Endothelial cell of umbilical vein (primary cell): ENCODE measurements at regions not wholly inside any gene's neighbourhood (a gene's known extent, or its start where the extent isn't known, plus 50 kb on each side); places are given as distances from the start of the nearest gene placed in this dataset.

Experiments
- BruUV-seq: library from RNA; stranded (reverse); fragments of 400-500 nt; replicated peaks from 2 replicates; lab custom pipeline; 2021; lab: Mats Ljungman, UMichigan
- CTCF ChIA-PET: fragments of 300-600, 350-600 bp; sonication (Branson Sonifier 250); formaldehyde crosslinking; loops from one replicate; lab custom pipeline; 2021; ENCODE audit warnings: antibody characterized with exemption, inconsistent platforms; lab: Charles Lee
- POLR2A ChIA-PET: fragments of 300-600, 350-600 bp; sonication (Branson Sonifier 250); formaldehyde crosslinking; loops from one replicate; lab custom pipeline; 2021; ENCODE audit warnings: antibody characterized with exemption, inconsistent platforms; lab: Charles Lee
- DNase-seq: peaks from one replicate; pipeline ENCODE4 v3.0.0-alpha.2; 2011; ENCODE audit warnings: low read depth, low spot score
- FAIRE-seq: peaks from 2 replicates; lab custom pipeline; 2011; peaks lifted over from hg19 to GRCh38; lab: Jason Lieb, UNC
- H2AFZ ChIP-seq: 2 replicates; pipeline ENCODE4 v1.6.0; 2012; ENCODE audit warnings: low read depth, low read length, control low read depth, inconsistent platforms
- H3K27ac ChIP-seq: 2 replicates; pipeline ENCODE4 v1.5.1; 2011; ENCODE audit warnings: low read depth, mild to moderate bottlenecking, control low read depth, low read length, moderate library complexity; ENCODE audit not compliant: insufficient read depth
- H3K27me3 ChIP-seq, 2 experiments: 2 replicates each; pipeline versions ENCODE4 v1.6.0 to v1.6.1; 2011; ENCODE audit warnings: low read length in 2 of 2, mixed read lengths in 1 of 2; ENCODE audit not compliant: control insufficient read depth in 2 of 2, insufficient read depth in 2 of 2
- H3K36me3 ChIP-seq, 2 experiments: 2 replicates in 1 of 2; 3 replicates in 1 of 2; pipeline ENCODE4 v1.5.1; 2011; ENCODE audit warnings: low read length in 2 of 2, mild to moderate bottlenecking in 1 of 2, moderate library complexity in 1 of 2; ENCODE audit not compliant: control insufficient read depth in 2 of 2, insufficient read depth in 2 of 2; ENCODE audit errors: extremely low read depth in 1 of 2
- H3K4me1 ChIP-seq: 3 replicates; pipeline ENCODE4 v1.5.1; 2011; ENCODE audit warnings: mild to moderate bottlenecking, low read length; ENCODE audit not compliant: control insufficient read depth, insufficient read depth; ENCODE audit errors: extremely low read depth
- H3K4me2 ChIP-seq: 2 replicates; pipeline ENCODE4 v1.6.1; 2011; ENCODE audit warnings: low read length, control low read depth, mixed read lengths; ENCODE audit not compliant: insufficient read depth
- H3K4me3 ChIP-seq, 3 experiments: fragments of 200-600 bp in 1 of 3; sonication (generic), shearing (Covaris generic) in 1 of 3; replicated peaks in 1 of 3; 2 replicates each; pipeline ENCODE4 v1.5.1; 2011 to 2016; ENCODE audit warnings: control low read depth in 3 of 3, low read length in 3 of 3, mild to moderate bottlenecking in 2 of 3, inconsistent platforms in 1 of 3, low read depth in 1 of 3, moderate library complexity in 1 of 3; ENCODE audit not compliant: insufficient read depth in 1 of 3
- H3K79me2 ChIP-seq: 2 replicates; pipeline ENCODE4 v1.6.0; 2012; ENCODE audit warnings: low read length, inconsistent platforms; ENCODE audit not compliant: control insufficient read depth, insufficient read depth
- H3K9ac ChIP-seq: replicated peaks from 2 replicates; pipeline ENCODE3; 2011; ENCODE audit warnings: low read length, control low read depth; ENCODE audit not compliant: insufficient read depth; ENCODE audit errors: extremely low read depth
- H3K9me1 ChIP-seq: replicated peaks from 3 replicates; pipeline ENCODE4 v1.6.0; 2011; ENCODE audit warnings: mild to moderate bottlenecking, low read length; ENCODE audit not compliant: control insufficient read depth, insufficient read depth; ENCODE audit errors: extremely low read depth
- H3K9me3 ChIP-seq: replicated peaks from 2 replicates; pipeline ENCODE4 v1.5.1; 2012; ENCODE audit warnings: low read length, inconsistent platforms; ENCODE audit not compliant: control insufficient read depth, insufficient read depth
- H4K20me1 ChIP-seq: replicated peaks from 2 replicates; pipeline ENCODE3; 2011; ENCODE audit warnings: mild to moderate bottlenecking, low read length; ENCODE audit not compliant: control insufficient read depth, insufficient read depth; ENCODE audit errors: extremely low read depth
- EZH2 ChIP-seq: IDR thresholded peaks from 2 replicates; pipeline ENCODE4 v1.6.1; 2012; ENCODE audit warnings: borderline replicate concordance, low read depth, mild to moderate bottlenecking, moderate library complexity, low read length, inconsistent platforms; ENCODE audit not compliant: severe bottlenecking
- FOS ChIP-seq: IDR thresholded peaks from 2 replicates; pipeline ENCODE4 v1.6.1; 2011; ENCODE audit warnings: mild to moderate bottlenecking, low read length, moderate library complexity, borderline replicate concordance; ENCODE audit not compliant: insufficient read depth
- GATA2 ChIP-seq: IDR thresholded peaks from 2 replicates; pipeline ENCODE4 v1.7.0; 2011; ENCODE audit warnings: low read depth, mild to moderate bottlenecking, moderate library complexity, mixed read lengths, low read length; ENCODE audit not compliant: insufficient read length, insufficient read depth
- JUN ChIP-seq: IDR thresholded peaks from 2 replicates; pipeline ENCODE4 v1.6.1; 2011; ENCODE audit warnings: borderline replicate concordance, low read depth; ENCODE audit not compliant: insufficient read length, insufficient read depth
- POLR2A ChIP-seq: IDR thresholded peaks from 2 replicates; pipeline ENCODE4 v1.6.1; 2012; ENCODE audit warnings: low read depth, mild to moderate bottlenecking, control low read depth, low read length
- POLR2AphosphoS5 ChIP-seq: IDR thresholded peaks from 2 replicates; pipeline ENCODE4 v1.6.1; 2012; ENCODE audit warnings: low read depth, mild to moderate bottlenecking, control low read depth, low read length, moderate library complexity; ENCODE audit not compliant: insufficient read depth
- dilution Hi-C: fragments of 300-500 bp; cut with MboI; formaldehyde crosslinking; loops from one replicate; pipeline ENCODE4 v1.15.0; 2019; ENCODE audit warnings: low sequenced_read_pairs; ENCODE audit not compliant: extremely low pct_ligation_motif_present
- intact Hi-C: fragments of 100-400 bp; cut with micrococcal nuclease; formaldehyde crosslinking; loops from one replicate; pipeline ENCODE4 v1.10.0; 2022
- TF ChIP-seq, protein P1 (sequence below), 2 donors: IDR thresholded peaks; 1 replicate in 1 of 2; 2 replicates in 1 of 2; pipeline ENCODE4 v1.5.1; 2011; ENCODE audit warnings: low read length in 2 of 2, mild to moderate bottlenecking in 2 of 2, moderate library complexity in 2 of 2, control low read depth in 1 of 2, inconsistent platforms in 1 of 2, low read depth in 1 of 2; ENCODE audit not compliant: insufficient read depth in 1 of 2; ENCODE audit errors: extremely low read depth in 1 of 2
- TF ChIP-seq, protein P2 (sequence below): IDR thresholded peaks from 2 replicates; pipeline ENCODE4 v1.6.1; 2011; ENCODE audit not compliant: insufficient read depth, insufficient read length

GRCh38 chr3:105253225-105253624 lies 113.5 kb upstream of the ALCAM start:
- TF ChIP-seq, protein P1, sequence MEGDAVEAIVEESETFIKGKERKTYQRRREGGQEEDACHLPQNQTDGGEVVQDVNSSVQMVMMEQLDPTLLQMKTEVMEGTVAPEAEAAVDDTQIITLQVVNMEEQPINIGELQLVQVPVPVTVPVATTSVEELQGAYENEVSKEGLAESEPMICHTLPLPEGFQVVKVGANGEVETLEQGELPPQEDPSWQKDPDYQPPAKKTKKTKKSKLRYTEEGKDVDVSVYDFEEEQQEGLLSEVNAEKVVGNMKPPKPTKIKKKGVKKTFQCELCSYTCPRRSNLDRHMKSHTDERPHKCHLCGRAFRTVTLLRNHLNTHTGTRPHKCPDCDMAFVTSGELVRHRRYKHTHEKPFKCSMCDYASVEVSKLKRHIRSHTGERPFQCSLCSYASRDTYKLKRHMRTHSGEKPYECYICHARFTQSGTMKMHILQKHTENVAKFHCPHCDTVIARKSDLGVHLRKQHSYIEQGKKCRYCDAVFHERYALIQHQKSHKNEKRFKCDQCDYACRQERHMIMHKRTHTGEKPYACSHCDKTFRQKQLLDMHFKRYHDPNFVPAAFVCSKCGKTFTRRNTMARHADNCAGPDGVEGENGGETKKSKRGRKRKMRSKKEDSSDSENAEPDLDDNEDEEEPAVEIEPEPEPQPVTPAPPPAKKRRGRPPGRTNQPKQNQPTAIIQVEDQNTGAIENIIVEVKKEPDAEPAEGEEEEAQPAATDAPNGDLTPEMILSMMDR (IDR thresholded peaks at IDR 0.05; ENCODE audit: extremely low read depth in 1 of 2, insufficient read depth in 1 of 2, low read depth in 1 of 2, low read length in 2 of 2), result no peak
- TF ChIP-seq POLR2A, result no peak
- TF ChIP-seq EZH2, result no peak
- TF ChIP-seq FOS, result no peak
- TF ChIP-seq POLR2AphosphoS5, result no peak
- TF ChIP-seq GATA2, result peak; percentile 92
- TF ChIP-seq JUN, result no peak
- TF ChIP-seq, protein P2, sequence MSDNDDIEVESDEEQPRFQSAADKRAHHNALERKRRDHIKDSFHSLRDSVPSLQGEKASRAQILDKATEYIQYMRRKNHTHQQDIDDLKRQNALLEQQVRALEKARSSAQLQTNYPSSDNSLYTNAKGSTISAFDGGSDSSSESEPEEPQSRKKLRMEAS, result no peak
- no peaks in the 10 kb centered on the region for H3K9me3 ChIP-seq
- H2AFZ ChIP-seq, result peak overlapping the region; percentile 82
- no peaks in the 10 kb centered on the region for H3K36me3 ChIP-seq
- H3K4me3 ChIP-seq, result no peak overlapping the region
- no peaks in the 10 kb centered on the region for H3K79me2 ChIP-seq
- peak overlapping the region; percentile 74 for H3K4me2 ChIP-seq
- H3K4me1 ChIP-seq, result peaks cover 10% of the 10 kb centered on the region
- no peak overlapping the region for H3K27ac ChIP-seq
- DNase-seq (peak; percentile 92), FAIRE-seq (peak; percentile 55)
- CTCF ChIA-PET, result interaction anchor here (1.0 to 1.6 kb wide), 4 partner anchors 11 to 54 kb away, joined by 3 to 5 read pairs (median 4); no protein-coding TSS in a partner anchor
- intact Hi-C loops, result loop anchor here (1.0 to 2.0 kb wide), 2 partner anchors 22 to 113 kb away; partner anchors contain the start of gene ALCAM
- H3K9me1 ChIP-seq, result no peaks in the 10 kb centered on the region
- no TSS peak for BruUV-seq
- H3K9ac ChIP-seq, result peak overlapping the region; percentile 16
- POLR2A ChIA-PET, result interaction anchor here (0.7 kb wide), 1 partner anchor 109 kb away, joined by 3 read pairs; no protein-coding TSS in a partner anchor
- H4K20me1 ChIP-seq, result no peaks in the 10 kb centered on the region
- no peaks in the 10 kb centered on the region for H3K27me3 ChIP-seq
- dilution Hi-C loops, result no loop called here
